GM18508 (cell line): ENCODE measurements at regions not wholly inside any gene's neighbourhood (a gene's known extent, or its start where the extent isn't known, plus 50 kb on each side); places are given as distances from the start of the nearest gene placed in this dataset.
"Not testable (repeated sequence)": the region's sequence is repeated elsewhere in the genome, so short reads cannot be mapped to it uniquely, and the experiment has no call there.

ENCODE experiments used
- ATAC-seq: cut with Tn5 transposase; IDR thresholded peaks from one replicate; pipeline ENCODE4 v1.9.1; 2021; ENCODE audit warnings: moderate number of reproducible peaks; ENCODE audit not compliant: insufficient read depth, unreplicated experiment

- no peak for ATAC-seq
These were observed 101.6 kb upstream of the ANKRD28 start for GRCh38 chr3:15899388-15899787.

GRCh38 chr3:15903164-15903563 is 105.4 kb upstream of the ANKRD28 start:
- no peak for ATAC-seq

- no peak for ATAC-seq
These were observed 106.3 kb upstream of the ANKRD28 start for GRCh38 chr3:15903759-15904720.

GRCh38 chr3:15905041-15905440 is 107.3 kb upstream of the ANKRD28 start:
- no peak for ATAC-seq

GRCh38 chr3:15907403-15907802 is 109.6 kb upstream of the ANKRD28 start:
- not testable (repeated sequence) for ATAC-seq

GRCh38 chr3:15918988-15919387 is 121.2 kb upstream of the ANKRD28 start:
- no peak for ATAC-seq

GRCh38 chr3:15919971-15920370 is 122.2 kb upstream of the ANKRD28 start:
- ATAC-seq = no peak

GRCh38 chr3:15923640-15924405 is 126.0 kb upstream of the ANKRD28 start:
- no peak for ATAC-seq

GRCh38 chr3:15924914-15925313 is 127.1 kb upstream of the ANKRD28 start:
- ATAC-seq = no peak

GRCh38 chr3:15926871-15927270 is 129.1 kb upstream of the ANKRD28 start:
- no peak for ATAC-seq

GRCh38 chr3:15927969-15928368 is 130.2 kb upstream of the ANKRD28 start:
- no peak for ATAC-seq

- ATAC-seq = no peak
These were observed 132.3 kb upstream of the ANKRD28 start for GRCh38 chr3:15929944-15930571.

GRCh38 chr3:15932348-15933300 is 134.8 kb upstream of the ANKRD28 start:
- no peak for ATAC-seq

GRCh38 chr3:15933439-15934139 is 135.8 kb upstream of the ANKRD28 start:
- no peak for ATAC-seq

GRCh38 chr3:15934389-15935195 is 136.8 kb upstream of the ANKRD28 start:
- no peak for ATAC-seq

- no peak for ATAC-seq
These were observed 138.5 kb upstream of the ANKRD28 start for GRCh38 chr3:15936312-15936711.

- no peak for ATAC-seq
These were observed 142.9 kb upstream of the ANKRD28 start for GRCh38 chr3:15940641-15941040.

GRCh38 chr3:15941457-15941856 is 143.7 kb upstream of the ANKRD28 start:
- ATAC-seq = not testable (repeated sequence)
